GM23338 (cell line): ENCODE measurements at regions not wholly inside any gene's neighbourhood (a gene's known extent, or its start where the extent isn't known, plus 50 kb on each side); places are given as distances from the start of the nearest gene placed in this dataset.

Experiments used
- ATAC-seq: fragments of 200-7000 bp; cut with Tn5 transposase; 3 replicates; pipeline ENCODE4 v1.9.1; 2020
- DNase-seq: peaks from one replicate; pipeline ENCODE4 v3.0.0-alpha.2; 2015; ENCODE audit warnings: low spot score
- H2AFZ ChIP-seq: fragments of 200-600 bp; sonication (generic); 2 replicates; pipeline ENCODE4 v1.8.0; 2016; ENCODE audit warnings: antibody characterized with exemption, mild to moderate bottlenecking, moderate library complexity
- H3F3A ChIP-seq: fragments of 200-600 bp; sonication (generic); replicated peaks from 2 replicates; pipeline ENCODE4 v1.8.0; 2017; ENCODE audit warnings: antibody characterized with exemption, mixed run types, low read depth
- H3K27ac ChIP-seq: fragments of 200-600 bp; sonication (generic); 2 replicates; pipeline ENCODE4 v1.6.1; 2016; ENCODE audit warnings: low read depth
- H3K27me3 ChIP-seq: fragments of 200-600 bp; sonication (generic); 2 replicates; pipeline ENCODE4 v1.8.0; 2016; ENCODE audit warnings: mild to moderate bottlenecking, mixed run types, moderate library complexity; ENCODE audit not compliant: insufficient read depth
- H3K36me3 ChIP-seq: fragments of 200-600 bp; sonication (generic); 2 replicates; pipeline ENCODE4 v1.8.0; 2016; ENCODE audit warnings: mild to moderate bottlenecking; ENCODE audit not compliant: insufficient read depth
- H3K4me1 ChIP-seq: fragments of 200-600 bp; sonication (generic); 2 replicates; pipeline ENCODE4 v1.8.0; 2016; ENCODE audit warnings: mild to moderate bottlenecking, moderate library complexity; ENCODE audit not compliant: insufficient read depth
- H3K4me2 ChIP-seq: fragments of 200-600 bp; sonication (generic); 2 replicates; pipeline ENCODE4 v1.7.1; 2017; ENCODE audit warnings: mixed run types
- H3K4me3 ChIP-seq: fragments of 200-600 bp; sonication (generic); 2 replicates; pipeline ENCODE4 v1.6.1; 2016; ENCODE audit warnings: mixed run types
- H3K79me2 ChIP-seq: fragments of 200-600 bp; sonication (generic); replicated peaks from 2 replicates; pipeline ENCODE4 v1.8.0; 2017; ENCODE audit warnings: mild to moderate bottlenecking; ENCODE audit not compliant: insufficient read depth
- H3K9me2 ChIP-seq: fragments of 200-600 bp; sonication (generic); 2 replicates; pipeline ENCODE4 v1.8.0; 2017; ENCODE audit not compliant: insufficient read depth
- H4K20me1 ChIP-seq: fragments of 200-600 bp; sonication (generic); replicated peaks from 2 replicates; pipeline ENCODE4 v1.8.0; 2017; ENCODE audit warnings: mild to moderate bottlenecking; ENCODE audit not compliant: insufficient read depth
- H3K27ac Mint-ChIP-seq: 2 replicates; pipeline ENCODE4 v1.8.0; 2020; ENCODE audit warnings: inconsistent platforms, mild to moderate bottlenecking, moderate library complexity, mixed read lengths
- H3K27me3 Mint-ChIP-seq: 3 replicates; pipeline ENCODE4 v1.8.0; 2022; ENCODE audit warnings: low read depth, mild to moderate bottlenecking, moderate library complexity, mixed read lengths, inconsistent platforms; ENCODE audit not compliant: insufficient read depth, poor library complexity
- H3K36me3 Mint-ChIP-seq: 3 replicates; pipeline ENCODE4 v1.8.0; 2021; ENCODE audit warnings: low read depth, mild to moderate bottlenecking, inconsistent platforms, moderate library complexity, mixed read lengths
- H3K4me1 Mint-ChIP-seq: 3 replicates; pipeline ENCODE4 v1.8.0; 2020; ENCODE audit warnings: mild to moderate bottlenecking, inconsistent platforms, mixed read lengths
- H3K4me3 Mint-ChIP-seq: 3 replicates; pipeline ENCODE4 v1.8.0; 2021; ENCODE audit warnings: moderate library complexity, mild to moderate bottlenecking, inconsistent platforms, mixed read lengths
- H3K9me3 Mint-ChIP-seq: 3 replicates; pipeline ENCODE4 v1.8.0; 2020; ENCODE audit warnings: moderate library complexity, mild to moderate bottlenecking, inconsistent platforms, mixed read lengths
- CTCF ChIP-seq, 2 experiments: fragments of 200-600 bp in 1 of 2; sonication (generic) in 1 of 2; conservative IDR thresholded peaks; 2 replicates each; pipeline versions ENCODE4 v1.5.1 to v1.6.1; 2016 to 2017; ENCODE audit warnings: antibody characterized with exemption in 2 of 2, low read depth in 2 of 2, mild to moderate bottlenecking in 2 of 2, moderate library complexity in 1 of 2
- ETS1 ChIP-seq: IDR thresholded peaks from 2 replicates; pipeline ENCODE4 v1.6.1; 2016; ENCODE audit warnings: antibody characterized with exemption
- EZH2 ChIP-seq: fragments of 200-600 bp; sonication (generic); IDR thresholded peaks from one replicate; pipeline ENCODE4 v1.8.0; 2017; ENCODE audit warnings: antibody characterized with exemption, mild to moderate bottlenecking, low read depth; ENCODE audit not compliant: unreplicated experiment
- EZH2phosphoT487 ChIP-seq: fragments of 200-600 bp; sonication (generic); IDR thresholded peaks from one replicate; pipeline ENCODE4 v1.8.1; 2018; ENCODE audit warnings: antibody characterized with exemption; ENCODE audit not compliant: unreplicated experiment
- NANOG ChIP-seq: IDR thresholded peaks from 2 replicates; pipeline ENCODE4 v1.6.1; 2016; ENCODE audit warnings: antibody characterized with exemption, borderline replicate concordance
- POLR2AphosphoS5 ChIP-seq: IDR thresholded peaks from 2 replicates; pipeline ENCODE4 v1.6.1; 2016; ENCODE audit warnings: antibody characterized with exemption, low read depth
- REST ChIP-seq: IDR thresholded peaks from one replicate; pipeline ENCODE4 v1.6.1; 2018; ENCODE audit warnings: antibody characterized with exemption; ENCODE audit not compliant: unreplicated experiment
- STAT1 ChIP-seq: IDR thresholded peaks from one replicate; pipeline ENCODE4 v1.6.1; 2016; ENCODE audit warnings: antibody characterized with exemption; ENCODE audit not compliant: unreplicated experiment
- ZNF114 ChIP-seq: fragments of 250-450 bp; sonication (Bioruptor Pico); IDR thresholded peaks from 2 replicates; pipeline ENCODE4 v1.5.0; 2020; ENCODE audit warnings: mild to moderate bottlenecking, moderate library complexity

GRCh38 chr3:104763007-104763406 is 603.7 kb upstream of the ALCAM start (continued):
- no peak for TF ChIP-seq ZNF114 (CRISPR knock-in tag)
- TF ChIP-seq ETS1 = no peak
- no peak for TF ChIP-seq EZH2
- TF ChIP-seq REST = no peak
- no peak for TF ChIP-seq CTCF (conservative IDR thresholded peaks at IDR 0.05; ENCODE audit: low read depth in 2 of 2)
- no peak for TF ChIP-seq POLR2AphosphoS5
- TF ChIP-seq NANOG = no peak
- no peak for TF ChIP-seq EZH2phosphoT487

- Histone ChIP-seq H3K4me3 (no peak overlapping the region), H3K36me3 (no peaks in the 10 kb centered on the region), H4K20me1 (no peaks in the 10 kb centered on the region), H3K9me2 (no peaks in the 10 kb centered on the region), H2AFZ (no peak overlapping the region), H3K4me1 (peaks cover 5% of the 10 kb centered on the region; the same call in 1 of the 2 replicates), H3K27ac (no peak overlapping the region), H3K79me2 (no peaks in the 10 kb centered on the region), H3F3A (no peaks in the 10 kb centered on the region), H3K27me3 (no peaks in the 10 kb centered on the region), H3K4me2 (no peak overlapping the region)
- Mint-ChIP-seq H3K4me3 (no peak overlapping the region), H3K4me1 (peaks cover 6% of the 10 kb centered on the region; the same call in 2 of the 3 replicates), H3K36me3 (no peaks in the 10 kb centered on the region), H3K27me3 (peaks cover 2% of the 10 kb centered on the region), H3K9me3 (no peaks in the 10 kb centered on the region), H3K27ac (no peak overlapping the region)
- DNase-seq (no peak), ATAC-seq (no peak)
- no peak for TF ChIP-seq POLR2AphosphoS5
- TF ChIP-seq CTCF (conservative IDR thresholded peaks at IDR 0.05; ENCODE audit: low read depth in 2 of 2) = no peak
- no peak for TF ChIP-seq NANOG
- TF ChIP-seq STAT1 = no peak
- no peak for TF ChIP-seq EZH2phosphoT487
- TF ChIP-seq ZNF114 (CRISPR knock-in tag) = no peak
- TF ChIP-seq EZH2 = no peak
Measured at GRCh38 chr3:104764496-104764895, 602.2 kb upstream of the ALCAM start.
